Small intestine (tissue), 7 donors: ENCODE measurements at regions not wholly inside any gene's neighbourhood (a gene's known extent, or its start where the extent isn't known, plus 50 kb on each side); places are given as distances from the start of the nearest gene placed in this dataset.

Experiments
- DNase-seq, 2 donors: peaks; one replicate each; pipeline versions ENCODE4 v3.0.0 to v3.0.0-alpha.2; 2013
- FAIRE-seq: peaks from 2 replicates; lab custom pipeline; 2012; peaks lifted over from hg19 to GRCh38; lab: Jason Lieb, UNC
- H3K27ac ChIP-seq, 3 donors: one replicate each; pipeline ENCODE4 v1.5.1; 2013; ENCODE audit warnings: low read length in 2 of 3, mild to moderate bottlenecking in 2 of 3, control low read depth in 1 of 3, inconsistent platforms in 1 of 3, low read depth in 1 of 3, moderate library complexity in 1 of 3
- H3K27me3 ChIP-seq, 3 donors: one replicate each; pipeline ENCODE4 v1.6.1; 2013; ENCODE audit warnings: low read length in 3 of 3, inconsistent platforms in 1 of 3; ENCODE audit not compliant: control insufficient read depth in 3 of 3, insufficient read depth in 3 of 3
- H3K36me3 ChIP-seq, 3 donors: one replicate each; pipeline ENCODE4 v1.6.1; 2013; ENCODE audit warnings: low read length in 3 of 3, inconsistent platforms in 1 of 3, low read depth in 1 of 3, mild to moderate bottlenecking in 1 of 3, moderate library complexity in 1 of 3; ENCODE audit not compliant: control insufficient read depth in 3 of 3, insufficient read depth in 2 of 3
- H3K4me1 ChIP-seq, 3 donors: one replicate each; pipeline ENCODE4 v1.6.1; 2013; ENCODE audit warnings: low read length in 2 of 3, inconsistent platforms in 1 of 3, low read depth in 1 of 3, mild to moderate bottlenecking in 1 of 3, moderate library complexity in 1 of 3; ENCODE audit not compliant: control insufficient read depth in 3 of 3, insufficient read depth in 2 of 3
- H3K4me3 ChIP-seq, 3 donors: one replicate each; pipeline ENCODE4 v1.5.1; 2013; ENCODE audit warnings: low read length in 3 of 3, control low read depth in 1 of 3, inconsistent platforms in 1 of 3, low read depth in 1 of 3, mild to moderate bottlenecking in 1 of 3, moderate library complexity in 1 of 3
- H3K9me3 ChIP-seq, 2 donors: one replicate each; pipeline ENCODE4 v1.6.1; 2013; ENCODE audit warnings: low read depth in 1 of 2, low read length in 1 of 2; ENCODE audit not compliant: control insufficient read depth in 2 of 2, insufficient read depth in 1 of 2
- WGBS, 3 donors: extraction: QIAGEN DNeasy Blood & Tissue Kit; methylation state at CpG; one replicate each; pipeline ENCODE4 v1.1.7; 2013; 5-methylcytosine and 5-hydroxymethylcytosine counted together
- donor health status: healthy with polysubstance abuse.
- donor health status: control.
- donor health status: control.
- donor health status: Bipolar disorder and iron deficiency.
- donor health status: healthy.

DNA sequence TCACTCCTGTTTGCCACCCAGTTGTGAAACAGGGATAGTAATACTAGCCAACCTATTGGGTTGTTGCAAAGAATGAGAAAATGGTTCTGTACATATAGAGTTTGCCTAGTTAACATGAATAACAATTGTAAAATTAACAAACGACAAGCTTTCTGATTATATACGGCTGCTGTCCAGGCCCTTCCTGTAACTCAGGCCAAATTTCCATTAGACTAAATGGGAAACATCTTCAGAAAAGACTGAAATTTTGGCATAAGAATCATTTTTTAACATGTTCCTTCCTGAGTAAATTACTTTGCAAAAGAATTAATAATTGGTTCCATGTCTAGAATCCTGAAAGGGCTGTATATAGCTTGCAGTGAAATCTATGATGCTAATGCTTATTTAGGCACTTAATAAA, 117.7 kb upstream of the SATB2 start:
- Histone ChIP-seq H3K27ac (no peak overlapping the region), H3K4me1 (no peaks in the 10 kb centered on the region), H3K27me3 (peaks cover 0 to 1% (median 0%) of the 10 kb centered on the region in 3 donors), H3K9me3 (no peaks in the 10 kb centered on the region), H3K4me3 (no peak overlapping the region), H3K36me3 (no peaks in the 10 kb centered on the region)
- DNase-seq (no peak), FAIRE-seq (no peak)
- 56 to 76% (median 73%) methylated on average over 2 of the region's 2 CpGs for WGBS, 3 donors

DNA sequence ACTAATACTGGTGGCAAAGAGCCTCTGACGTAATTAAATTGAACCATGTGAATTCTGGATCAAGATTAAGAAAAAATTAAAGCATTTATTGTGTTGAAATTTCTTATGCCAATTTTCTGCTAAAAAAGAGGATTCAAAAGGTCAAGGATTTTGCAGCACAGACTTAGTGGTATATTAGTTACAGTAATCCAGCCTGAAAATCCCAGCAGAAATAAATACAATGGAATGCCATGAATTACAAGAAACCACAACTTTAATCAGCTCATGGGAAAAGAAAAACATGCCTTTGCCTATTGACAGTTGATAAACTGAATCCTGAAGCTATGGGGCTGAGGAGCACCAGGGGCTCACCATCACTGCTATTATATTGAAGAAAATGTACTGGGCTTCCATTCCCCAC, 114.8 kb upstream of the SATB2 start:
- DNase-seq = no peak
- H3K4me3 ChIP-seq = no peak overlapping the region
- peaks cover 0 to 1% (median 0%) of the 10 kb centered on the region in 3 donors for H3K27me3 ChIP-seq
- FAIRE-seq = no peak
- no peaks in the 10 kb centered on the region for H3K9me3 ChIP-seq
- no peaks in the 10 kb centered on the region for H3K4me1 ChIP-seq
- WGBS, 3 donors = 67 to 73% (median 70%) methylated on average over 1 of the region's 1 CpG
- H3K27ac ChIP-seq = no peak overlapping the region
- no peaks in the 10 kb centered on the region for H3K36me3 ChIP-seq

DNA sequence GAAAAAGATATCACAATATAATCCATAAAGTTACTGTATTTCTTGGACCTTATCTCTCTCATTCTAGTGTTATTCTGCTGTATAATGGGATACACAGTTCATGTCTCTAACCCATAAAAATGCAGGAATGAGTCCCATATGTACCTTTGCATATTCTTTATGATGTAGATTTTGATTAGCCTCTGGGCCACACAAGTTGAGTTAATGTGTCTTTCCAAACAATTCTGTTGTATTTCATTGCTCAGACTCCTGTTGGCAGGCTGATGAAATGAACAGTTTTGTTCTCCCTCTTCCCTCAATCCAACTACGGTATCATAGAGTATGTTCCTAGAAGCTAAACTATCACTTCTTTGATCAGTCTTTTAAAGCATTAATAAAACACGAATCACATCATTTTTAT, 113.2 kb upstream of the SATB2 start:
- DNase-seq (no peak), FAIRE-seq (no peak)
- Histone ChIP-seq H3K27me3 (peaks cover 0 to 1% (median 0%) of the 10 kb centered on the region in 3 donors), H3K27ac (no peak overlapping the region), H3K36me3 (no peaks in the 10 kb centered on the region), H3K4me1 (no peaks in the 10 kb centered on the region), H3K9me3 (no peaks in the 10 kb centered on the region), H3K4me3 (no peak overlapping the region)
- WGBS, 3 donors = 55 to 70% (median 60%) methylated on average over 2 of the region's 2 CpGs

DNA sequence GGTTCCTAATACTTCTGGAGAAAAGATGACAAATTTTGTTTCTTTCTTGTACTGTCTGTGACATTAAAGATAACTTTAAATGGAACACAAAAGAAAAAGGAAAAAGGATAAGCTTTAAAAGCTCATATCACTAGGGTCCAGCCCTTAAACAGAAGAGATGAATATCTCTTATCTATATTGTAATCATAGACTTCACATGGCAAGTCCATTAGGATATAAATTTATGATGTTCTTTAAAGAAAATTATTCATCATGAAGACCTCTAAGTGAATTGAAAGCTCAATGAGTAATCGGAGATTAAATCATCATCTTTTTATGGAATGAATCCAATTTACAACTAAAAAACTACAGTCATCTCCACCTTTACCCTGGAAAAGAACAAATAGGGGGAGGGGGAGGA, 111.6 kb upstream of the SATB2 start:
- no peak for FAIRE-seq
- H3K36me3 ChIP-seq = no peaks in the 10 kb centered on the region
- no peak for DNase-seq
- no peaks in the 10 kb centered on the region for H3K4me1 ChIP-seq
- H3K4me3 ChIP-seq = no peak overlapping the region
- 60 to 73% (median 70%) methylated on average over 1 of the region's 1 CpG for WGBS, 3 donors
- no peak overlapping the region for H3K27ac ChIP-seq
- H3K27me3 ChIP-seq = no peaks in the 10 kb centered on the region
- H3K9me3 ChIP-seq = no peaks in the 10 kb centered on the region

DNA sequence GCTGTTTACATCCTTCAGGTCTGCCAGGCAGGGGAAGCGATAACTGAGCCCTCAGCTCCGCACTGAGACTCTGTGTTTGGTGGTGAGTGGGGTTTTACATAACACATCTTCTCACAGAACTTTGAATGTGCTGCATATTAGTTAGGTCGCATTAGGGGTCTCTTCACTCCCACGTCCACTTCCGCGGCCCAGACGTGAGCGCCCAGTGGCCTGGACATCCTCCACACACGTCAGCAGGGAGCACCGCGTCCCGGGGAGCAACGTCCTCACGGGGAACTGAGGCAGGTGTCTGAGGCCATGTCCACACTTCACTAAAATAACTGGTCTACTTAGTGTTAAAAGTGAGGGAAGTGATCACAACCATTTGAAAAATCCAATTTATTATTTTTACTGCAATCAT, 100.4 kb upstream of the SATB2 start:
- Histone ChIP-seq H3K36me3 (no peaks in the 10 kb centered on the region), H3K9me3 (no peaks in the 10 kb centered on the region), H3K27me3 (no peaks in the 10 kb centered on the region), H3K27ac (no peak overlapping the region), H3K4me3 (no peak overlapping the region), H3K4me1 (no peaks in the 10 kb centered on the region)
- no peak for DNase-seq
- FAIRE-seq = no peak
- 87 to 92% (median 88%) methylated on average over 14 of the region's 14 CpGs for WGBS, 3 donors

DNA sequence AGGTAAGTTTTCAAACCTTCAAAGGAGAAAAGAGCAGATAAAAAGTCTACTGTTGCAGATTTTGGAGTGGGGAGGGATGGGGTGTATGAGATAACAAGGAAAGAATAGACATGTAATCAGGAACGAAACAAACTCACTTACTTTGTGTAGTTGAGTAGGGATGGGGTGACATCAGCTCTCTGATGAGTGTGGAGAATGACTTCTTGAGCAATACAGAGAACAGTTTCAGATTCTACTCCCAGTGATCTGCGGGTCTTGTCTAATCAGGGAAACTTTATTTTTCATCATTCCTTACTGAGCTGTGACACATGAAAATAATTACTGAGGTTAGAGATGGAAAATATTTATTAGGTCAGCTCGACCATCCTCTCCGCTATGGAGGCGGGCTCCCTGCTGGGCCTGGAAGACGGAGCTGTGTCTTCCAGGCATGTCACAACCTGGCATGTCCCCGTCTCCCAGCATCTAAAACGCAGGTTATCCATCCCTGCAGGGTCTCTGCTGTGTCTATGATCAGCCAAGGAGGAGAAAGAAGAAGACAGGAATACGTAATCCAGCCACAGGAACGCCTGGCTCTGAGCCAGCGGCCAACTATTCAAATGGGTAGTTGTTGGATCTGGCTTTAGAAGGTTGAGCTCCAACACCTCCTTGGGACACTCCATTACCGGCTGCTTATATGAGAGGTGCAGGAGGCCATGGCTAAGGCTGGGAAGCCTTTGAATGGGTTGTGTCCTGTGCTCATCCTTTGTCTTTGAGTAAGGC, 99.0 kb upstream of the SATB2 start:
- DNase-seq = no peak
- no peak for FAIRE-seq
- Histone ChIP-seq H3K9me3 (no peaks in the 10 kb centered on the region), H3K4me3 (no peak overlapping the region), H3K36me3 (no peaks in the 10 kb centered on the region), H3K27ac (no peak overlapping the region), H3K27me3 (no peaks in the 10 kb centered on the region), H3K4me1 (no peaks in the 10 kb centered on the region)
- WGBS, 3 donors = 70 to 83% (median 74%) methylated on average over 12 of the region's 12 CpGs

DNA sequence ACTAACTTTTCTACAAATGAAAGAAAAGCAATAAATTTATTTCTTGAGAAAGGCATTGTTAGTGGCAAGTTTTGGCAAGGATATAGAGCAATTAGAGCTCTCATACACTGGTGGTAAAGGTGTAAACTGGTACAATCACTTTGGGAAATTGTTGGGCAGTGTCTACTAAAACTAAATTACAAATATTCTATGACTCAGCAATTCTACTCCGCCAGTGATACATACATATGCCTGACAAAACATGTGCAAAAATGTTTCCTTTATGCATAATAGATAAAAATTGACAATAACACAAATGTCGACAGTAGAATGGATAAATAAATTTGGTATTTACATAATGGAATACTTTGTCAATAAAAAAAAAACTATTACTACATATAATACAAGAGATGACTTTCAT, 96.3 kb upstream of the SATB2 start:
- no peaks in the 10 kb centered on the region for H3K4me1 ChIP-seq
- DNase-seq (no peak), FAIRE-seq (no peak)
- 76 to 84% (median 81%) methylated on average over 2 of the region's 2 CpGs for WGBS, 3 donors
- no peaks in the 10 kb centered on the region for H3K9me3 ChIP-seq
- H3K36me3 ChIP-seq = no peaks in the 10 kb centered on the region
- H3K27me3 ChIP-seq = no peaks in the 10 kb centered on the region
- H3K27ac ChIP-seq = no peak overlapping the region
- H3K4me3 ChIP-seq = no peak overlapping the region

DNA sequence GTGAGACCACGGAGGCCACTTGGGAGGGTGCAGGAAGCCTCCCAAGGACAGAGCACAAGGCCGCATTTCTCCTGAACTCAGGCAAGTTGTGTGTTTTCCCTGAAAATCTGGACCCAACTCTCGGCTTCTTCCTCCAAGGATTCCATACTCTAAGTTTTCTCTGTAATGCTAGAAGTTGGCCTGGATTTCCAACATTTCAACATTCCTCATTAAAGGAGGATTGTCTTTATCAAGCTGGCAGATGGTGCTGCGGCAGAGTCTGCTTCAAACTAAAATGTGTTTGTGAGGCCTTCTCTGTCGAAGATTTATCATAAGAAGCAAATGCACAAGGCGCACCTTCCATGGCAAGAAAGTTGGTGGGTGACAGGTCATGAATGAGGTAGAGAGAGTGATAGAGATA, 94.4 kb upstream of the SATB2 start:
- DNase-seq = no peak
- WGBS, 3 donors = 84 to 87% (median 86%) methylated on average over 6 of the region's 6 CpGs
- no peak overlapping the region for H3K4me3 ChIP-seq
- H3K9me3 ChIP-seq = no peaks in the 10 kb centered on the region
- H3K36me3 ChIP-seq = no peaks in the 10 kb centered on the region
- H3K4me1 ChIP-seq = no peaks in the 10 kb centered on the region
- no peak for FAIRE-seq
- no peak overlapping the region for H3K27ac ChIP-seq
- H3K27me3 ChIP-seq = no peaks in the 10 kb centered on the region
